GM12878 (cell line): ENCODE measurements at regions not wholly inside any gene's neighbourhood (a gene's known extent, or its start where the extent isn't known, plus 50 kb on each side); places are given as distances from the start of the nearest gene placed in this dataset.

ENCODE experiments used
- ATAC-seq: fragments of 200-7000 bp; cut with Tn5 transposase; 3 replicates; pipeline ENCODE4 v1.9.1; 2020; ENCODE audit warnings: mild to moderate bottlenecking, moderate library complexity
- BruUV-seq: library from RNA; stranded (reverse); fragments of 400-500 nt; replicated peaks from 2 replicates; lab custom pipeline; 2021; lab: Mats Ljungman, UMichigan
- CTCF ChIA-PET: fragments of 300-600 bp; sonication (Branson Sonifier 250); formaldehyde crosslinking; extraction: SDS; loops from one replicate; lab custom pipeline; 2021; ENCODE audit warnings: inconsistent platforms; lab: Yijun Ruan, JAX
- POLR2A ChIA-PET: fragments of 350-600 bp; formaldehyde crosslinking; extraction: SDS; loops from one replicate; lab custom pipeline; 2021; ENCODE audit warnings: inconsistent platforms; lab: Charles Lee
- RAD21 ChIA-PET: fragments of 300-600 bp; sonication (Branson Sonifier 250); formaldehyde crosslinking; loops from one replicate; lab custom pipeline; 2023; ENCODE audit warnings: antibody characterized with exemption; ENCODE audit not compliant: unreplicated experiment; lab: Charles Lee
- SMC1A ChIA-PET: fragments of 300-600 bp; sonication (Branson Sonifier 250); formaldehyde crosslinking; loops from one replicate; lab custom pipeline; 2023; ENCODE audit not compliant: unreplicated experiment, uncharacterized antibody; lab: Charles Lee
- DNase-seq: peaks from one replicate; pipeline ENCODE4 v3.0.0-alpha.2; 2011; ENCODE audit warnings: low read depth, low spot score
- FAIRE-seq: peaks from 3 replicates; lab custom pipeline; 2011; peaks lifted over from hg19 to GRCh38; lab: Jason Lieb, UNC
- H2AFZ ChIP-seq: 2 replicates; pipeline ENCODE4 v1.6.0; 2011; ENCODE audit warnings: low read depth, low read length, control low read depth; ENCODE audit not compliant: control insufficient read depth
- H3K27ac ChIP-seq: 2 replicates; pipeline ENCODE4 v1.5.1; 2011; ENCODE audit warnings: control low read depth; ENCODE audit not compliant: control insufficient read depth, insufficient read depth
- H3K27me3 ChIP-seq, 2 experiments: replicated peaks in 1 of 2; 2 replicates each; pipeline versions ENCODE4 v1.6.0 to v1.6.1; 2011; ENCODE audit warnings: low read length in 1 of 2; ENCODE audit not compliant: control insufficient read depth in 2 of 2, insufficient read depth in 2 of 2
- H3K36me3 ChIP-seq, 2 experiments: 2 replicates each; pipeline ENCODE4 v1.5.1; 2011; ENCODE audit warnings: low read length in 1 of 2; ENCODE audit not compliant: control insufficient read depth in 2 of 2, insufficient read depth in 2 of 2
- H3K4me1 ChIP-seq: 2 replicates; pipeline ENCODE4 v1.6.1; 2011; ENCODE audit warnings: mild to moderate bottlenecking, low read length, moderate library complexity, mixed read lengths; ENCODE audit not compliant: control insufficient read depth, insufficient read depth
- H3K4me2 ChIP-seq: 2 replicates; pipeline ENCODE4 v1.6.0; 2011; ENCODE audit warnings: control low read depth; ENCODE audit not compliant: control insufficient read depth, insufficient read depth
- H3K4me3 ChIP-seq: fragments of 200-600 bp; sonication (generic); 2 replicates; pipeline ENCODE4 v1.5.1; 2016
- H3K79me2 ChIP-seq: 2 replicates; pipeline ENCODE4 v1.6.0; 2011; ENCODE audit warnings: low read length; ENCODE audit not compliant: control insufficient read depth, insufficient read depth
- H3K9ac ChIP-seq: 2 replicates; pipeline ENCODE4 v1.8.0; 2011; ENCODE audit warnings: low read length, control low read depth, mixed read lengths; ENCODE audit not compliant: control insufficient read depth, insufficient read depth
- H3K9me3 ChIP-seq: replicated peaks from 3 replicates; pipeline ENCODE4 v1.5.1; 2011; ENCODE audit warnings: mild to moderate bottlenecking, low read length; ENCODE audit not compliant: control insufficient read depth, insufficient read depth
- H4K20me1 ChIP-seq: 2 replicates; pipeline ENCODE4 v1.6.0; 2011; ENCODE audit not compliant: control insufficient read depth, insufficient read depth
- GATAD2B ChIP-seq: fragments of 450-650 bp; conservative IDR thresholded peaks from 2 replicates; pipeline ENCODE4 v1.6.1; 2017; ENCODE audit warnings: low read depth, mild to moderate bottlenecking, moderate library complexity
- KDM1A ChIP-seq: fragments of 200-600 bp; sonication (generic); IDR thresholded peaks from 2 replicates; pipeline ENCODE4 v1.6.1; 2016; ENCODE audit warnings: borderline replicate concordance
- MYC ChIP-seq: IDR thresholded peaks from 2 replicates; pipeline ENCODE4 v1.6.1; 2011; ENCODE audit warnings: mild to moderate bottlenecking, low read length, moderate library complexity, inconsistent platforms; ENCODE audit not compliant: insufficient read depth, insufficient replicate concordance, insufficient read length, severe bottlenecking
- NFIC ChIP-seq: IDR thresholded peaks from 2 replicates; pipeline ENCODE4 v1.6.1; 2012; ENCODE audit warnings: low read depth, mild to moderate bottlenecking, inconsistent platforms, low read length, moderate library complexity
- PAX5 ChIP-seq: IDR thresholded peaks from 2 replicates; pipeline ENCODE4 v1.6.1; 2011; ENCODE audit warnings: low read depth, low read length, borderline replicate concordance
- SMAD5 ChIP-seq: IDR thresholded peaks from 2 replicates; pipeline ENCODE4 v1.6.1; 2016; ENCODE audit warnings: antibody characterized with exemption, low read depth
- TAF1 ChIP-seq: IDR thresholded peaks from 2 replicates; pipeline ENCODE4 v1.6.1; 2011; ENCODE audit warnings: mild to moderate bottlenecking, low read depth, low read length, borderline replicate concordance
- TCF3 ChIP-seq: IDR thresholded peaks from 2 replicates; pipeline ENCODE4 v1.6.1; 2012; ENCODE audit warnings: low read depth, mild to moderate bottlenecking, low read length, borderline replicate concordance; ENCODE audit not compliant: insufficient read depth
- ZNF274 ChIP-seq: IDR thresholded peaks from one replicate; pipeline ENCODE4 v1.8.0; 2011; ENCODE audit not compliant: insufficient read length, insufficient read depth
- ZNF384 ChIP-seq: IDR thresholded peaks from 2 replicates; pipeline ENCODE4 v1.6.1; 2012; ENCODE audit warnings: low read depth, mild to moderate bottlenecking, low read length, improper control_type of control experiment, borderline replicate concordance
- WGBS: methylation state at CpG from one replicate; pipeline ENCODE4 v1.1.6; 2016; ENCODE audit warnings: low lambda C conversion rate; ENCODE audit not compliant: insufficient replicate concordance, insufficient coverage; ENCODE audit errors: missing lambda C conversion rate; 5-methylcytosine and 5-hydroxymethylcytosine counted together
- in situ Hi-C: fragments of 300-500 bp; cut with MboI; formaldehyde crosslinking; loops from 9 replicates; pipeline ENCODE4 v1.14.3; 2018; ENCODE audit warnings: mixed read lengths
- intact Hi-C: fragments of 100-400 bp; cut with micrococcal nuclease; formaldehyde crosslinking; loops from one replicate; pipeline ENCODE4 v1.14.2; 2022; ENCODE audit not compliant: unreplicated experiment
- TF ChIP-seq, protein P1 (sequence below): fragments of 450-650 bp; IDR thresholded peaks from 2 replicates; pipeline ENCODE4 v1.6.1; 2017; ENCODE audit warnings: mild to moderate bottlenecking, low read depth, inconsistent platforms; ENCODE audit not compliant: poor library complexity, severe bottlenecking
- TF ChIP-seq, protein P2 (sequence below): IDR thresholded peaks from 2 replicates; pipeline ENCODE4 v1.6.1; 2012; ENCODE audit warnings: low read depth, low read length, improper control_type of control experiment
- TF ChIP-seq, protein P3 (sequence below): fragments of 450-650 bp; IDR thresholded peaks from 2 replicates; pipeline ENCODE4 v1.6.1; 2016; ENCODE audit warnings: mild to moderate bottlenecking

DNA sequence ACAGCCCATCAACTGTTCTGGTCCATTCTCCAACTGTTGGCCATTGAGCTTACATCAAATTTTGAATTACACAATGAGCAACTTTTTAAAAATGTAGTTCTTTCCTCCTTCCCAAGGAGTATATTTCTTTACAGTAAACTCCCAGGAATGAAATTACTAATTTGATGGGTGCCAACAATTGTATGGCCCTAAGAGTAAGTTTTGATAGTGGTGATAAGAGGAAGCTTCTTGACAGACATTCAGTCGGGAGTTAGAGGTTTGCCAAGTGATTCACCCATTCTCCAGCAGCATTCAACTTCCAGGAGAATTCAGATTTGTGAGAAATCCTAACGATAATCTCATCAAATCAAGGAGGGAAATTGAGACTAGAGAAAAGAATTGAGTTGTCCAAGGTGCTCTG is 579.9 kb downstream of the ACTL7B start:
- Histone ChIP-seq H3K36me3 (no peaks in the 10 kb centered on the region), H2AFZ (no peak overlapping the region), H3K27ac (no peak overlapping the region), H3K27me3 (no peaks in the 10 kb centered on the region), H3K9me3 (no peaks in the 10 kb centered on the region), H3K79me2 (no peaks in the 10 kb centered on the region), H4K20me1 (no peaks in the 10 kb centered on the region), H3K4me2 (no peak overlapping the region), H3K4me3 (no peak overlapping the region), H3K4me1 (no peaks in the 10 kb centered on the region), H3K9ac (no peak overlapping the region)
- CTCF ChIA-PET, result no interaction called here
- BruUV-seq, result no TSS peak
- POLR2A ChIA-PET, result no interaction called here
- SMC1A ChIA-PET, result interaction anchor here (1.0 kb wide), 1 partner anchor 8 kb away, joined by 3 read pairs; no protein-coding TSS in a partner anchor
- RAD21 ChIA-PET, result no interaction called here
- intact Hi-C loops, result no loop called here
- no peak for ATAC-seq
- in situ Hi-C loops, result no loop called here
- TF ChIP-seq PAX5 (no peak), KDM1A (no peak), TAF1 (no peak), MYC (no peak), ZNF274 (no peak), GATAD2B (no peak), SMAD5 (no peak), TCF3 (no peak), ZNF384 (no peak), NFIC (no peak)
- TF ChIP-seq, protein P1, sequence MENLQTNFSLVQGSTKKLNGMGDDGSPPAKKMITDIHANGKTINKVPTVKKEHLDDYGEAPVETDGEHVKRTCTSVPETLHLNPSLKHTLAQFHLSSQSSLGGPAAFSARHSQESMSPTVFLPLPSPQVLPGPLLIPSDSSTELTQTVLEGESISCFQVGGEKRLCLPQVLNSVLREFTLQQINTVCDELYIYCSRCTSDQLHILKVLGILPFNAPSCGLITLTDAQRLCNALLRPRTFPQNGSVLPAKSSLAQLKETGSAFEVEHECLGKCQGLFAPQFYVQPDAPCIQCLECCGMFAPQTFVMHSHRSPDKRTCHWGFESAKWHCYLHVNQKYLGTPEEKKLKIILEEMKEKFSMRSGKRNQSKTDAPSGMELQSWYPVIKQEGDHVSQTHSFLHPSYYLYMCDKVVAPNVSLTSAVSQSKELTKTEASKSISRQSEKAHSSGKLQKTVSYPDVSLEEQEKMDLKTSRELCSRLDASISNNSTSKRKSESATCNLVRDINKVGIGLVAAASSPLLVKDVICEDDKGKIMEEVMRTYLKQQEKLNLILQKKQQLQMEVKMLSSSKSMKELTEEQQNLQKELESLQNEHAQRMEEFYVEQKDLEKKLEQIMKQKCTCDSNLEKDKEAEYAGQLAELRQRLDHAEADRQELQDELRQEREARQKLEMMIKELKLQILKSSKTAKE, result no peak
- TF ChIP-seq, protein P2, sequence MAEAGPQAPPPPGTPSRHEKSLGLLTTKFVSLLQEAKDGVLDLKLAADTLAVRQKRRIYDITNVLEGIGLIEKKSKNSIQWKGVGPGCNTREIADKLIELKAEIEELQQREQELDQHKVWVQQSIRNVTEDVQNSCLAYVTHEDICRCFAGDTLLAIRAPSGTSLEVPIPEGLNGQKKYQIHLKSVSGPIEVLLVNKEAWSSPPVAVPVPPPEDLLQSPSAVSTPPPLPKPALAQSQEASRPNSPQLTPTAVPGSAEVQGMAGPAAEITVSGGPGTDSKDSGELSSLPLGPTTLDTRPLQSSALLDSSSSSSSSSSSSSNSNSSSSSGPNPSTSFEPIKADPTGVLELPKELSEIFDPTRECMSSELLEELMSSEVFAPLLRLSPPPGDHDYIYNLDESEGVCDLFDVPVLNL, result no peak
- TF ChIP-seq, protein P3, sequence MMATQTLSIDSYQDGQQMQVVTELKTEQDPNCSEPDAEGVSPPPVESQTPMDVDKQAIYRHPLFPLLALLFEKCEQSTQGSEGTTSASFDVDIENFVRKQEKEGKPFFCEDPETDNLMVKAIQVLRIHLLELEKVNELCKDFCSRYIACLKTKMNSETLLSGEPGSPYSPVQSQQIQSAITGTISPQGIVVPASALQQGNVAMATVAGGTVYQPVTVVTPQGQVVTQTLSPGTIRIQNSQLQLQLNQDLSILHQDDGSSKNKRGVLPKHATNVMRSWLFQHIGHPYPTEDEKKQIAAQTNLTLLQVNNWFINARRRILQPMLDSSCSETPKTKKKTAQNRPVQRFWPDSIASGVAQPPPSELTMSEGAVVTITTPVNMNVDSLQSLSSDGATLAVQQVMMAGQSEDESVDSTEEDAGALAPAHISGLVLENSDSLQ, result no peak
- 0% methylated on average over 2 of the region's 2 CpGs for WGBS
- no peak for DNase-seq
- FAIRE-seq, result no peak
